SKM-1 (cell line): ENCODE measurements at regions not wholly inside any gene's neighbourhood (a gene's known extent, or its start where the extent isn't known, plus 50 kb on each side); places are given as distances from the start of the nearest gene placed in this dataset.
"Not testable (repeated sequence)": the region's sequence is repeated elsewhere in the genome, so short reads cannot be mapped to it uniquely, and the experiment has no call there.

Source experiments
- DNase-seq: peaks from one replicate; lab custom pipeline; 2025; ENCODE audit not compliant: unreplicated experiment; lab: John Stamatoyannopoulos, UW

- no peak for DNase-seq
Observed at GRCh38 chr7:54888734-54889082, 129.7 kb upstream of the SEC61G start.

- no peak for DNase-seq
Observed at GRCh38 chr7:54897891-54898290, 120.9 kb upstream of the EGFR start.

GRCh38 chr7:54898659-54899340 lies 120.0 kb upstream of the EGFR start:
- DNase-seq, result no peak

- DNase-seq, result no peak
Observed at GRCh38 chr7:54901840-54902239, 117.0 kb upstream of the EGFR start.

- no peak for DNase-seq
Observed at GRCh38 chr7:54904130-54904529, 114.7 kb upstream of the EGFR start.

GRCh38 chr7:54904986-54905385 lies 113.8 kb upstream of the EGFR start:
- DNase-seq, result no peak

GRCh38 chr7:54906963-54907362 lies 111.9 kb upstream of the EGFR start:
- no peak for DNase-seq

GRCh38 chr7:54907981-54908380 lies 110.8 kb upstream of the EGFR start:
- no peak for DNase-seq

GRCh38 chr7:54908760-54909438 lies 109.9 kb upstream of the EGFR start:
- no peak for DNase-seq

- no peak for DNase-seq
Observed at GRCh38 chr7:54915870-54916598, 102.8 kb upstream of the EGFR start.

- no peak for DNase-seq
Observed at GRCh38 chr7:54917613-54918391, 101.0 kb upstream of the EGFR start.

- no peak for DNase-seq
Observed at GRCh38 chr7:54921116-54921515, 97.7 kb upstream of the EGFR start.

- DNase-seq, result no peak
Observed at GRCh38 chr7:54931532-54931931, 87.3 kb upstream of the EGFR start.

- no peak for DNase-seq
Observed at GRCh38 chr7:54932818-54933543, 85.8 kb upstream of the EGFR start.

GRCh38 chr7:54933643-54934042 lies 85.2 kb upstream of the EGFR start:
- DNase-seq, result no peak

- DNase-seq, result no peak
Observed at GRCh38 chr7:54940748-54941147, 78.1 kb upstream of the EGFR start.

GRCh38 chr7:54944179-54944578 lies 74.6 kb upstream of the EGFR start:
- DNase-seq, result no peak

- no peak for DNase-seq
Observed at GRCh38 chr7:54946271-54946670, 72.5 kb upstream of the EGFR start.

- no peak for DNase-seq
Observed at GRCh38 chr7:54946764-54947163, 72.1 kb upstream of the EGFR start.

- DNase-seq, result no peak
Observed at GRCh38 chr7:54947266-54947665, 71.6 kb upstream of the EGFR start.

- not testable (repeated sequence) for DNase-seq
Observed at GRCh38 chr7:54949514-54949913, 69.3 kb upstream of the EGFR start.
